ENCODE measurements at regions not wholly inside any gene's neighbourhood (a gene's known extent, or its start where the extent isn't known, plus 50 kb on each side); places are given as distances from the start of the nearest gene placed in this dataset.

DNA sequence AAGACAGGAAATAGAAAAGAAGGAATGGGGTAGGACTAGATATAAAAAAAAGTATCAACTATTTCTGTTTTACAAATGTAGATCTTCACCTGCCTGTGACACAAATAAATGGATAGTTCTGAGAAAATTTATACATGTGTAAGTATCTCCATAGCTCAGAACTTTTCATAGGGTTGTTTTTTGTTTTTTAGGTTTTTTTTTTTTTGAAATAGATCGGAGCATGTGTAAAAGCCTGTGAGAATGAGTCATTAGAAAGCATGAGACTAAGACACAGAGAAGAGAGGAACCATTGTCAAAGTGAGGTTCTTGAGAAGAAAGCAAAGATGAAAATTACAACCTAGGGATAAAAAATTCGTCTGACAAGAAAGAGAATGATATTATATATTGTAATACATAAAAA, 481.6 kb downstream of the PABPC4L start:
- H3K9me3 ChIP-seq: no peaks in the 10 kb centered on the region
- no peak for DNase-seq (ENCODE audit: extremely low spot score in 2 of 2)
- no peak for TF ChIP-seq POLR2AphosphoS5 (IDR thresholded peaks at IDR 0.05; ENCODE audit: insufficient read depth in 1 of 2, low read depth in 1 of 2)
- TF ChIP-seq POLR2A (IDR thresholded peaks at IDR 0.05): no peak
- TF ChIP-seq, protein P1, sequence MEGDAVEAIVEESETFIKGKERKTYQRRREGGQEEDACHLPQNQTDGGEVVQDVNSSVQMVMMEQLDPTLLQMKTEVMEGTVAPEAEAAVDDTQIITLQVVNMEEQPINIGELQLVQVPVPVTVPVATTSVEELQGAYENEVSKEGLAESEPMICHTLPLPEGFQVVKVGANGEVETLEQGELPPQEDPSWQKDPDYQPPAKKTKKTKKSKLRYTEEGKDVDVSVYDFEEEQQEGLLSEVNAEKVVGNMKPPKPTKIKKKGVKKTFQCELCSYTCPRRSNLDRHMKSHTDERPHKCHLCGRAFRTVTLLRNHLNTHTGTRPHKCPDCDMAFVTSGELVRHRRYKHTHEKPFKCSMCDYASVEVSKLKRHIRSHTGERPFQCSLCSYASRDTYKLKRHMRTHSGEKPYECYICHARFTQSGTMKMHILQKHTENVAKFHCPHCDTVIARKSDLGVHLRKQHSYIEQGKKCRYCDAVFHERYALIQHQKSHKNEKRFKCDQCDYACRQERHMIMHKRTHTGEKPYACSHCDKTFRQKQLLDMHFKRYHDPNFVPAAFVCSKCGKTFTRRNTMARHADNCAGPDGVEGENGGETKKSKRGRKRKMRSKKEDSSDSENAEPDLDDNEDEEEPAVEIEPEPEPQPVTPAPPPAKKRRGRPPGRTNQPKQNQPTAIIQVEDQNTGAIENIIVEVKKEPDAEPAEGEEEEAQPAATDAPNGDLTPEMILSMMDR (IDR thresholded peaks at IDR 0.05): no peak
- no peaks in the 10 kb centered on the region for H3K4me1 ChIP-seq
- no peak overlapping the region for H3K27ac ChIP-seq
- H3K27me3 ChIP-seq: no peaks in the 10 kb centered on the region
- intact Hi-C loops (cut with DNase I): no loop called here
- no peaks in the 10 kb centered on the region for H3K36me3 ChIP-seq
- no peak overlapping the region for H3K4me3 ChIP-seq

DNA sequence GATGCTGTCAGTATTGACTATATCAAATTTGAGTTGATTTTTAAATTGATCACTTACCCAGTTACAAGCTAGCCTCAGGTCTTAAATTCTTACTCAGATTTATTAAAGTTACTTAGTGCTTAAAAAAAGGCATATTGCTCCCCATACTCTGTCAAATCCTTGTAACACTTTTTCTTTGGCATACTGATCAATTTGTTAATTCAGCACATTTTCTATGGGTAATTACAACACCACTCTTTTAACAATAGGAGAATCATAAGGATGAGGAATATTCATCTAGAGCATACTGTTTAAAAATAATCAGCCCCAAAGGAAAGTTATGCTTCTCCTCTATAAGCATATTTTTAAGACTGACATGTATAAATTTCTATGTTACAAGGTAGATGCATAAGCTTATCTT, 482.5 kb downstream of the PABPC4L start:
- Histone ChIP-seq H3K27ac (no peak overlapping the region), H3K9me3 (no peaks in the 10 kb centered on the region), H3K4me1 (no peaks in the 10 kb centered on the region), H3K27me3 (no peaks in the 10 kb centered on the region), H3K4me3 (no peak overlapping the region), H3K36me3 (no peaks in the 10 kb centered on the region)
- TF ChIP-seq POLR2AphosphoS5 (IDR thresholded peaks at IDR 0.05; ENCODE audit: insufficient read depth in 1 of 2, low read depth in 1 of 2): no peak
- TF ChIP-seq, protein P1 (IDR thresholded peaks at IDR 0.05): no peak
- no peak for TF ChIP-seq POLR2A (IDR thresholded peaks at IDR 0.05)
- intact Hi-C loops (cut with DNase I): no loop called here
- DNase-seq (ENCODE audit: extremely low spot score in 2 of 2): no peak

DNA sequence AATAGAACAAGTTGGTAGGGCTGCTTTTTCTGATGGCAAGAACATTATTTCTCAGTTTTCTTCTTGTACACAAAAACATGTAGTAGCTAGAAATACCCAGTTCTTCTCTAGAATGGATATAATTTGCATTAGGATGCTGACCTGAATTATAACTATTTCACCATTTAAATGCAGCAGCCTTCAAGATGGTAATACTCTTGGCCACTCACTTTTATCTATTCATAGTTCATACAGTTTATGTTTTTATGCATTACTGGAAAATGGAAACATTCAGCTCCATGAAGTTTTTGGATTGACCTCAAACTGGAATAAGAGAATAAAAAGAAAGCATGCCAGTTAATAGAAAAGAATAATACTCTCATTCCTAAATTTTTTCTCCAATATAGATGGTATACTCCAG, 487.4 kb downstream of the PABPC4L start:
- DNase-seq (ENCODE audit: extremely low spot score in 2 of 2): no peak
- H3K4me3 ChIP-seq: no peak overlapping the region
- no peaks in the 10 kb centered on the region for H3K9me3 ChIP-seq
- intact Hi-C loops (cut with DNase I): no loop called here
- no peaks in the 10 kb centered on the region for H3K36me3 ChIP-seq
- H3K27me3 ChIP-seq: no peaks in the 10 kb centered on the region
- H3K27ac ChIP-seq: no peak overlapping the region
- no peaks in the 10 kb centered on the region for H3K4me1 ChIP-seq
- TF ChIP-seq POLR2AphosphoS5 (IDR thresholded peaks at IDR 0.05; ENCODE audit: insufficient read depth in 1 of 2, low read depth in 1 of 2) (no peak), POLR2A (IDR thresholded peaks at IDR 0.05) (no peak)
- TF ChIP-seq, protein P1 (IDR thresholded peaks at IDR 0.05): no peak

DNA sequence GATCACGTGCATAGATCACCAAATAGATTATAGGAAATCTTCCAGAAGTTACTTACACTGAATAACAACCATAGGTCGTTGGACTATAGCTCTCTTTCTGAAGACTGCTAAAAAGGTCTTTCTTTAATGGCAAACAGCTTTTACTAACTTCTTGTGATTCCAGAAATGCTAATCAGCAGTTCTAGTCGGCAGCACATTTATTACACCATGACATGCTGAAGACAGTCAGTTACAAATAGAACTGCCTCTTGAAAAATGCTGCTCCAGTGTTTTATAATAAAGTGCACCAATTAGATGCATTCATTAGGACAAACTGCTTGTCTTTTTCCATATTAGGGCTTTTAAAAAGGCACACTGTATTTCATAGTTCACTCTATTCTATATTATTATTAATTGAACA, 488.2 kb downstream of the PABPC4L start:
- Histone ChIP-seq H3K27me3 (no peaks in the 10 kb centered on the region), H3K9me3 (no peaks in the 10 kb centered on the region), H3K36me3 (no peaks in the 10 kb centered on the region), H3K4me1 (no peaks in the 10 kb centered on the region), H3K4me3 (no peak overlapping the region), H3K27ac (no peak overlapping the region)
- TF ChIP-seq POLR2AphosphoS5 (IDR thresholded peaks at IDR 0.05; ENCODE audit: insufficient read depth in 1 of 2, low read depth in 1 of 2) (no peak), POLR2A (IDR thresholded peaks at IDR 0.05) (no peak)
- TF ChIP-seq, protein P1 (IDR thresholded peaks at IDR 0.05): no peak
- intact Hi-C loops (cut with DNase I): no loop called here
- no peak for DNase-seq (ENCODE audit: extremely low spot score in 2 of 2)

DNA sequence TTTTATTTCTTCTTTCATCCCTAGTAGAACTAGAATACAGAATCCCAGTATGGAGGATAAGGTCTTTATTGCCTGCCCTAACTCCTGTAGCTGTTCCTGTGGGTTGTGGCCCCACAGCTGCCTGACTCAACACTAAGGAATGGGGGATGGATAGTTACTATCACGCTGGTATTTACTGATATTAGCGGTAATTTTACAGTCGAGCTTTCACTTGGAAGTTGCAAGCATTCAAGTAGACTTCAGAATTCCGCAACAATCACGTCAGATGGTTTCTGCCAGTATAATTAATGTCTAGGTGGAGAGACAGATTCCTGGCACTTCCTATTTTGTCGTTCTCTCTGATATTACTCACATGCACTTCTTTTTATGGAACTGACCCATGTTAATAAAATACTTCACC, 489.8 kb downstream of the PABPC4L start:
- Histone ChIP-seq H3K9me3 (no peaks in the 10 kb centered on the region), H3K4me1 (no peaks in the 10 kb centered on the region), H3K4me3 (no peak overlapping the region), H3K36me3 (no peaks in the 10 kb centered on the region), H3K27me3 (no peaks in the 10 kb centered on the region), H3K27ac (no peak overlapping the region)
- intact Hi-C loops (cut with DNase I): no loop called here
- TF ChIP-seq POLR2AphosphoS5 (IDR thresholded peaks at IDR 0.05; ENCODE audit: insufficient read depth in 1 of 2, low read depth in 1 of 2): no peak
- TF ChIP-seq, protein P1 (IDR thresholded peaks at IDR 0.05): no peak
- no peak for TF ChIP-seq POLR2A (IDR thresholded peaks at IDR 0.05)
- DNase-seq (ENCODE audit: extremely low spot score in 2 of 2): no peak
